ENCODE measurements at regions not wholly inside any gene's neighbourhood (a gene's known extent, or its start where the extent isn't known, plus 50 kb on each side); places are given as distances from the start of the nearest gene placed in this dataset.

DNA sequence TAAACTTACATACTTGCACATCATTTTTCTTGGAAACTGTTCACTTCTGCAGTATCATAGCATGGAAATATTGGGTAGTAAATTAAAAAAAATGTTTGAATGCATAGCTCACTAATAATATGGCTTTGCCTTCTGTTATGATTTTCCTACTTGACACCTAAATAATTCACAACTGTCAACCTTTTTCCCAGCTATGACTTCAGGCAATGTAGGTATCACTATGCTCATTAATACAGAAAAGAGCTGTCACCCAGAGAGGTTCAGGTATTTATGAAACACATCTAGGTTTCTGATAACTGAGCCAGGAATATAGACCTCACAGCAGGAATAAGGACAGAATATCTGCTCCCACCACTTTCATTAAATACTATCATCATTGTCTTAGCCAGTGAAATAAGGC, 289.5 kb downstream of the ACTRT1 start:
- Histone ChIP-seq H3K27me3 (ENCODE audit: insufficient read depth, low read length) (no peaks in the 10 kb centered on the region), H4K91ac (ENCODE audit: insufficient read length, low read depth, low read length) (no peak overlapping the region), H3K23ac (ENCODE audit: insufficient read length, low read depth, low read length) (no peak overlapping the region), H2BK20ac (ENCODE audit: low read depth, low read length, poor library complexity, severe bottlenecking) (no peak overlapping the region), H3K79me1 (ENCODE audit: insufficient read depth, low read depth, low read length, poor library complexity, severe bottlenecking) (no peaks in the 10 kb centered on the region), H3K56ac (ENCODE audit: insufficient read length, low read depth, low read length) (no peak overlapping the region), H3K4me2 (ENCODE audit: insufficient read depth, insufficient read length, low read length) (no peak overlapping the region), H3K79me2 (ENCODE audit: insufficient read depth, low read length) (no peaks in the 10 kb centered on the region), H4K5ac (ENCODE audit: insufficient read length, low read depth, low read length) (no peak overlapping the region), H2BK5ac (ENCODE audit: insufficient read length, low read length) (no peak overlapping the region), H3K14ac (ENCODE audit: insufficient read depth, low read length) (no peak overlapping the region), H2AFZ (ENCODE audit: low read length) (no peak overlapping the region), H4K20me1 (ENCODE audit: control insufficient read depth, insufficient read depth, insufficient read length) (no peaks in the 10 kb centered on the region), H3K4ac (ENCODE audit: low read depth, low read length) (no peak overlapping the region), H4K8ac (replicated peaks; ENCODE audit: insufficient read length, low read depth, low read length) (no peak overlapping the region), H2BK12ac (ENCODE audit: insufficient read length, low read depth, low read length) (no peak overlapping the region), H2BK15ac (ENCODE audit: low read depth, low read length) (no peak overlapping the region), H3K9me3 (ENCODE audit: control insufficient read depth, low read depth, low read length) (peaks cover 8% of the 10 kb centered on the region), H3K18ac (ENCODE audit: insufficient read length, low read depth, low read length) (no peak overlapping the region), H3K23me2 (ENCODE audit: insufficient read length, low read depth, low read length, poor library complexity, severe bottlenecking) (no peaks in the 10 kb centered on the region), H2BK120ac (ENCODE audit: low read depth, low read length, poor library complexity, severe bottlenecking) (no peak overlapping the region), H3K9ac (ENCODE audit: extremely low read depth, insufficient read length, low read length) (no peak overlapping the region), H2AK5ac (ENCODE audit: insufficient read length, low read length) (no peak overlapping the region), H3K27ac (ENCODE audit: insufficient read length, low read depth, low read length) (no peak overlapping the region), H3K4me1 (ENCODE audit: insufficient read depth, low read length) (no peaks in the 10 kb centered on the region), H3T11ph (ENCODE audit: low read length) (no peak overlapping the region)
- Mint-ChIP-seq H3K9me3 (peaks cover 4 to 47% of the 10 kb centered on the region in 2 experiments), H3K27me3 (ENCODE audit: low read depth) (no peaks in the 10 kb centered on the region), H3K4me3 (no peak overlapping the region), H3K27ac (no peak overlapping the region), H3K36me3 (ENCODE audit: insufficient read depth in 1 of 3, low read depth in 3 of 3) (no peaks in the 10 kb centered on the region), H3K4me1 (no peaks in the 10 kb centered on the region)
- DNase-seq, result no peak
- TF ChIP-seq, protein P1, sequence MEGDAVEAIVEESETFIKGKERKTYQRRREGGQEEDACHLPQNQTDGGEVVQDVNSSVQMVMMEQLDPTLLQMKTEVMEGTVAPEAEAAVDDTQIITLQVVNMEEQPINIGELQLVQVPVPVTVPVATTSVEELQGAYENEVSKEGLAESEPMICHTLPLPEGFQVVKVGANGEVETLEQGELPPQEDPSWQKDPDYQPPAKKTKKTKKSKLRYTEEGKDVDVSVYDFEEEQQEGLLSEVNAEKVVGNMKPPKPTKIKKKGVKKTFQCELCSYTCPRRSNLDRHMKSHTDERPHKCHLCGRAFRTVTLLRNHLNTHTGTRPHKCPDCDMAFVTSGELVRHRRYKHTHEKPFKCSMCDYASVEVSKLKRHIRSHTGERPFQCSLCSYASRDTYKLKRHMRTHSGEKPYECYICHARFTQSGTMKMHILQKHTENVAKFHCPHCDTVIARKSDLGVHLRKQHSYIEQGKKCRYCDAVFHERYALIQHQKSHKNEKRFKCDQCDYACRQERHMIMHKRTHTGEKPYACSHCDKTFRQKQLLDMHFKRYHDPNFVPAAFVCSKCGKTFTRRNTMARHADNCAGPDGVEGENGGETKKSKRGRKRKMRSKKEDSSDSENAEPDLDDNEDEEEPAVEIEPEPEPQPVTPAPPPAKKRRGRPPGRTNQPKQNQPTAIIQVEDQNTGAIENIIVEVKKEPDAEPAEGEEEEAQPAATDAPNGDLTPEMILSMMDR (conservative IDR thresholded peaks at IDR 0.05), result no peak
